NB4 (cell line): ENCODE measurements at regions not wholly inside any gene's neighbourhood (a gene's known extent, or its start where the extent isn't known, plus 50 kb on each side); places are given as distances from the start of the nearest gene placed in this dataset.

Source experiments
- CTCF ChIP-seq: IDR thresholded peaks from one replicate; pipeline ENCODE4 v1.5.1; 2012; ENCODE audit warnings: low read depth, low read length
- MYC ChIP-seq: IDR thresholded peaks from 2 replicates; pipeline ENCODE4 v1.6.1; 2011; ENCODE audit warnings: low read depth, low read length
- POLR2A ChIP-seq: IDR thresholded peaks from 2 replicates; pipeline ENCODE4 v1.6.1; 2011; ENCODE audit warnings: mild to moderate bottlenecking; ENCODE audit not compliant: insufficient read length; ENCODE audit errors: extremely low read depth

GRCh38 chr2:105953942-105954341 lies 209.2 kb downstream of the NCK2 start:
- TF ChIP-seq CTCF (no peak), POLR2A (no peak), MYC (no peak)
